ENCODE measurements at regions not wholly inside any gene's neighbourhood (a gene's known extent, or its start where the extent isn't known, plus 50 kb on each side); places are given as distances from the start of the nearest gene placed in this dataset.

GRCh38 chr5:100182402-100182801, 352.8 kb upstream of the FAM174A start:
- Histone ChIP-seq H2AFZ (ENCODE audit: low read length) (no peak overlapping the region), H3K79me2 (ENCODE audit: control insufficient read depth, insufficient read depth, low read length) (no peaks in the 10 kb centered on the region), H3K4me2 (ENCODE audit: extremely low read depth, insufficient read depth, low read length) (no peak overlapping the region), H3K9me3 (ENCODE audit: control insufficient read depth, insufficient read depth, low read depth, low read length) (no peaks in the 10 kb centered on the region), H3K9ac (ENCODE audit: insufficient read depth, low read length) (no peak overlapping the region), H3K27ac (ENCODE audit: insufficient read depth, low read length) (no peak overlapping the region), H4K20me1 (ENCODE audit: control insufficient read depth, extremely low read depth, insufficient read depth, low read length) (no peaks in the 10 kb centered on the region), H3K36me3 (ENCODE audit: control insufficient read depth, insufficient read depth, low read length) (no peaks in the 10 kb centered on the region), H3K27me3 (ENCODE audit: control insufficient read depth, insufficient read depth, low read length) (no peaks in the 10 kb centered on the region), H3K4me1 (ENCODE audit: control insufficient read depth, extremely low read depth, insufficient read depth, low read length) (no peaks in the 10 kb centered on the region), H3K4me3 (replicated peaks in 1 of 4; ENCODE audit: control extremely low read depth in 1 of 4, insufficient read depth in 1 of 4, low read depth in 3 of 4, low read length in 4 of 4) (no peak overlapping the region)
- DNase-seq (ENCODE audit: low read depth in 2 of 2): no peak
- TF ChIP-seq EZH2 (IDR thresholded peaks at IDR 0.05; ENCODE audit: low read length, missing control alignments): no peak
- TF ChIP-seq, protein P1, sequence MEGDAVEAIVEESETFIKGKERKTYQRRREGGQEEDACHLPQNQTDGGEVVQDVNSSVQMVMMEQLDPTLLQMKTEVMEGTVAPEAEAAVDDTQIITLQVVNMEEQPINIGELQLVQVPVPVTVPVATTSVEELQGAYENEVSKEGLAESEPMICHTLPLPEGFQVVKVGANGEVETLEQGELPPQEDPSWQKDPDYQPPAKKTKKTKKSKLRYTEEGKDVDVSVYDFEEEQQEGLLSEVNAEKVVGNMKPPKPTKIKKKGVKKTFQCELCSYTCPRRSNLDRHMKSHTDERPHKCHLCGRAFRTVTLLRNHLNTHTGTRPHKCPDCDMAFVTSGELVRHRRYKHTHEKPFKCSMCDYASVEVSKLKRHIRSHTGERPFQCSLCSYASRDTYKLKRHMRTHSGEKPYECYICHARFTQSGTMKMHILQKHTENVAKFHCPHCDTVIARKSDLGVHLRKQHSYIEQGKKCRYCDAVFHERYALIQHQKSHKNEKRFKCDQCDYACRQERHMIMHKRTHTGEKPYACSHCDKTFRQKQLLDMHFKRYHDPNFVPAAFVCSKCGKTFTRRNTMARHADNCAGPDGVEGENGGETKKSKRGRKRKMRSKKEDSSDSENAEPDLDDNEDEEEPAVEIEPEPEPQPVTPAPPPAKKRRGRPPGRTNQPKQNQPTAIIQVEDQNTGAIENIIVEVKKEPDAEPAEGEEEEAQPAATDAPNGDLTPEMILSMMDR (conservative IDR thresholded peaks at IDR 0.05 in 1 of 2, IDR thresholded peaks at IDR 0.05 in 1 of 2; ENCODE audit: low read depth in 1 of 2, low read length in 2 of 2): no peak

GRCh38 chr5:100175346-100175745, 359.8 kb upstream of the FAM174A start:
- DNase-seq (ENCODE audit: low read depth in 2 of 2): peak in 1 of 2 donors; percentile 1
- H3K4me1 ChIP-seq (ENCODE audit: control insufficient read depth, extremely low read depth, insufficient read depth, low read length): no peaks in the 10 kb centered on the region
- no peaks in the 10 kb centered on the region for H3K27me3 ChIP-seq (ENCODE audit: control insufficient read depth, insufficient read depth, low read length)
- no peak overlapping the region for H3K27ac ChIP-seq (ENCODE audit: insufficient read depth, low read length)
- H4K20me1 ChIP-seq (ENCODE audit: control insufficient read depth, extremely low read depth, insufficient read depth, low read length): no peaks in the 10 kb centered on the region
- H3K79me2 ChIP-seq (ENCODE audit: control insufficient read depth, insufficient read depth, low read length): no peaks in the 10 kb centered on the region
- no peaks in the 10 kb centered on the region for H3K36me3 ChIP-seq (ENCODE audit: control insufficient read depth, insufficient read depth, low read length)
- no peak overlapping the region for H2AFZ ChIP-seq (ENCODE audit: low read length)
- no peak overlapping the region for H3K9ac ChIP-seq (ENCODE audit: insufficient read depth, low read length)
- TF ChIP-seq, protein P1 (conservative IDR thresholded peaks at IDR 0.05 in 1 of 2, IDR thresholded peaks at IDR 0.05 in 1 of 2; ENCODE audit: low read depth in 1 of 2, low read length in 2 of 2): no peak
- no peak for TF ChIP-seq EZH2 (IDR thresholded peaks at IDR 0.05; ENCODE audit: low read length, missing control alignments)
- no peak overlapping the region for H3K4me2 ChIP-seq (ENCODE audit: extremely low read depth, insufficient read depth, low read length)
- H3K4me3 ChIP-seq (replicated peaks in 1 of 4; ENCODE audit: control extremely low read depth in 1 of 4, insufficient read depth in 1 of 4, low read depth in 3 of 4, low read length in 4 of 4): no peak overlapping the region
- no peaks in the 10 kb centered on the region for H3K9me3 ChIP-seq (ENCODE audit: control insufficient read depth, insufficient read depth, low read depth, low read length)

- Histone ChIP-seq H3K4me3 (replicated peaks in 1 of 4; ENCODE audit: control extremely low read depth in 1 of 4, insufficient read depth in 1 of 4, low read depth in 3 of 4, low read length in 4 of 4) (no peak overlapping the region), H3K36me3 (ENCODE audit: control insufficient read depth, insufficient read depth, low read length) (no peaks in the 10 kb centered on the region), H3K4me2 (ENCODE audit: extremely low read depth, insufficient read depth, low read length) (no peak overlapping the region), H3K27me3 (ENCODE audit: control insufficient read depth, insufficient read depth, low read length) (no peaks in the 10 kb centered on the region), H3K79me2 (ENCODE audit: control insufficient read depth, insufficient read depth, low read length) (no peaks in the 10 kb centered on the region), H3K27ac (ENCODE audit: insufficient read depth, low read length) (no peak overlapping the region), H4K20me1 (ENCODE audit: control insufficient read depth, extremely low read depth, insufficient read depth, low read length) (no peaks in the 10 kb centered on the region), H3K4me1 (ENCODE audit: control insufficient read depth, extremely low read depth, insufficient read depth, low read length) (no peaks in the 10 kb centered on the region), H3K9ac (ENCODE audit: insufficient read depth, low read length) (no peak overlapping the region), H3K9me3 (ENCODE audit: control insufficient read depth, insufficient read depth, low read depth, low read length) (no peaks in the 10 kb centered on the region), H2AFZ (ENCODE audit: low read length) (no peak overlapping the region)
- peak in 1 of 2 donors; percentile 1 for DNase-seq (ENCODE audit: low read depth in 2 of 2)
- TF ChIP-seq, protein P1 (conservative IDR thresholded peaks at IDR 0.05 in 1 of 2, IDR thresholded peaks at IDR 0.05 in 1 of 2; ENCODE audit: low read depth in 1 of 2, low read length in 2 of 2): no peak
- TF ChIP-seq EZH2 (IDR thresholded peaks at IDR 0.05; ENCODE audit: low read length, missing control alignments): no peak
These were observed 369.9 kb upstream of the FAM174A start for GRCh38 chr5:100165309-100165708.

Data from fibroblast of lung (primary cell).